HG02885 (cell line): ENCODE measurements at regions not wholly inside any gene's neighbourhood (a gene's known extent, or its start where the extent isn't known, plus 50 kb on each side); places are given as distances from the start of the nearest gene placed in this dataset.
"Not testable (repeated sequence)": the region's sequence is repeated elsewhere in the genome, so short reads cannot be mapped to it uniquely, and the experiment has no call there.

Experiments
- ATAC-seq: cut with Tn5 transposase; IDR thresholded peaks from one replicate; pipeline ENCODE4 v1.9.1; 2021; ENCODE audit warnings: mild to moderate bottlenecking; ENCODE audit not compliant: unreplicated experiment, poor library complexity

- no peak for ATAC-seq
Observed at GRCh38 chrX:33989936-33990335, 142.2 kb downstream of the FAM47A start.

GRCh38 chrX:33987458-33987857 lies 144.7 kb downstream of the FAM47A start:
- ATAC-seq: no peak

- no peak for ATAC-seq
Observed at GRCh38 chrX:33974676-33975075, 157.4 kb downstream of the FAM47A start.

- no peak for ATAC-seq
Observed at GRCh38 chrX:33970028-33970967, 161.8 kb downstream of the FAM47A start.

GRCh38 chrX:33969105-33969504 lies 163.0 kb downstream of the FAM47A start:
- no peak for ATAC-seq

GRCh38 chrX:33968611-33969010 lies 163.5 kb downstream of the FAM47A start:
- no peak for ATAC-seq

GRCh38 chrX:33949300-33949699 lies 182.8 kb downstream of the FAM47A start:
- ATAC-seq: no peak

GRCh38 chrX:33926249-33926648 lies 205.9 kb downstream of the FAM47A start:
- not testable (repeated sequence) for ATAC-seq

GRCh38 chrX:33923262-33923661 lies 208.9 kb downstream of the FAM47A start:
- no peak for ATAC-seq

- ATAC-seq: no peak
Observed at GRCh38 chrX:33909836-33910235, 222.3 kb downstream of the FAM47A start.

- no peak for ATAC-seq
Observed at GRCh38 chrX:33908898-33909297, 223.2 kb downstream of the FAM47A start.

GRCh38 chrX:33908074-33908473 lies 224.0 kb downstream of the FAM47A start:
- ATAC-seq: no peak

GRCh38 chrX:33906971-33907370 lies 225.1 kb downstream of the FAM47A start:
- ATAC-seq: no peak

GRCh38 chrX:33892670-33893069 lies 239.4 kb downstream of the FAM47A start:
- ATAC-seq: no peak

GRCh38 chrX:33855251-33855650 lies 276.9 kb downstream of the FAM47A start:
- no peak for ATAC-seq

GRCh38 chrX:33852146-33852545 lies 280.0 kb downstream of the FAM47A start:
- not testable (repeated sequence) for ATAC-seq

- no peak for ATAC-seq
Observed at GRCh38 chrX:33840176-33840575, 291.9 kb downstream of the FAM47A start.

GRCh38 chrX:33831211-33831610 lies 300.9 kb downstream of the FAM47A start:
- no peak for ATAC-seq

GRCh38 chrX:33817266-33817665 lies 314.8 kb downstream of the FAM47A start:
- no peak for ATAC-seq

- no peak for ATAC-seq
Observed at GRCh38 chrX:33808636-33809035, 323.5 kb downstream of the FAM47A start.

- no peak for ATAC-seq
Observed at GRCh38 chrX:33784548-33784947, 347.6 kb downstream of the FAM47A start.

GRCh38 chrX:33741807-33742206 lies 390.3 kb downstream of the FAM47A start:
- no peak for ATAC-seq
